ENCODE measurements at regions not wholly inside any gene's neighbourhood (a gene's known extent, or its start where the extent isn't known, plus 50 kb on each side); places are given as distances from the start of the nearest gene placed in this dataset. TPM values are rescaled to one million over a fixed set of nuclear protein-coding genes. Genes with fewer than 3 reads are reported as not detected.

GRCh38 chr4:187934766-187935165 lies 60.8 kb upstream of the ZFP42 start:
- 45% methylated on average over 3 of the region's 3 CpGs for WGBS

GRCh38 chr4:187937557-187937956 lies 58.0 kb upstream of the ZFP42 start:
- no peak overlapping the region for H3K27ac ChIP-seq (ENCODE audit: low read depth)
- 95% methylated on average over 25 of the region's 25 CpGs for WGBS
- H3K36me3 ChIP-seq (ENCODE audit: insufficient read depth) = no peaks in the 10 kb centered on the region
- H3K4me3 ChIP-seq (ENCODE audit: low read depth, low read length) = no peak overlapping the region
- no peak for DNase-seq (ENCODE audit: extremely low spot score)
- no peaks in the 10 kb centered on the region for H3K4me1 ChIP-seq (ENCODE audit: insufficient read depth)

More at GRCh38 chr4:187934766-187935165, 60.8 kb upstream of the ZFP42 start:
- no peaks in the 10 kb centered on the region for H3K4me1 ChIP-seq (ENCODE audit: insufficient read depth)
- DNase-seq (ENCODE audit: extremely low spot score) = no peak
- H3K36me3 ChIP-seq (ENCODE audit: insufficient read depth) = no peaks in the 10 kb centered on the region
- H3K27ac ChIP-seq (ENCODE audit: low read depth) = no peak overlapping the region
- H3K4me3 ChIP-seq (ENCODE audit: low read depth, low read length) = no peak overlapping the region

DNA sequence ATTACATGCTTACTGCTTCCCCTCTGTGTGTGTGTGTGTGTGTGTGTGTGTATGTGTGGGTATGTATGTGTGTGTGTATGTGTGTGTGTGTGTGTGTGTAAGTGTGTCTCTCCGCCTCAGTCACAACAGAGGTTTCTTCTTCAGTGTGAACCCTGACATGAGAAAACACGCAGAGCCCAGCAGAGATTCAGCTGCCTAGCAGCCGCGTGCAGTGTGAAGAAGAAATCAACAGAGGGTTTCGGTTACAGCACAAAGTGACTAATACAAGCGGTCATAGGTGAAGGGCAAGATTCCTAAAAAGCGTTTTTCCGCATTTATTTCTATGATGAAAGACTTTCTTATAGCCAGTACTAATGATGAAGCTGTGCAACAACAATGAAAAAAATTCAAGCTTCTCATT lies 55.3 kb upstream of the ZFP42 start:
- DNase-seq (ENCODE audit: extremely low spot score) = no peak
- Histone ChIP-seq H3K27ac (ENCODE audit: low read depth) (no peak overlapping the region), H3K4me3 (ENCODE audit: low read depth, low read length) (no peak overlapping the region), H3K36me3 (ENCODE audit: insufficient read depth) (no peaks in the 10 kb centered on the region), H3K4me1 (ENCODE audit: insufficient read depth) (no peaks in the 10 kb centered on the region)
- WGBS = 76% methylated on average over 8 of the region's 8 CpGs

- WGBS = 96% methylated on average over 6 of the region's 6 CpGs
- Histone ChIP-seq H3K4me3 (ENCODE audit: low read depth, low read length) (no peak overlapping the region), H3K27ac (ENCODE audit: low read depth) (no peak overlapping the region), H3K4me1 (ENCODE audit: insufficient read depth) (no peaks in the 10 kb centered on the region), H3K36me3 (ENCODE audit: insufficient read depth) (no peaks in the 10 kb centered on the region)
- DNase-seq (ENCODE audit: extremely low spot score) = no peak
These were observed 52.6 kb upstream of the ZFP42 start for GRCh38 chr4:187942968-187943367.

DNA sequence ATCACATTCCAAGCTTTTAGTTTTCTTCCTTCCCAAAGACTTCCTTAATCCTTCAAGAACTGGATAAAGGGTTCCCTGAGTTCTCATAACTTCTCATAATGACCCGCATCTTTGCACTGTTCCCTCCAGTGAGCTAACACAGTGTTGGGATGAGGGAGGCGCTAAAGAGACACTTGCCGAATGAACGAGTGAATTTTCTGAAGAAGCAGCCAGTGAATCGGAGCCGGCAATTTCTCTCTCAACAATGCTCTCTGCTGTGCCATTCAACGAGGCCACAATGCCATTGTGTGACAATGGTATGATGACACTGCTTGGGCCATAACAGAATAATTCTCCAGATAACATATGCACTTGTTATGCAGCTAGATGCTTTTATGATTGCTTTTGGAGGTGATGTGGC lies 51.4 kb upstream of the ZFP42 start:
- Histone ChIP-seq H3K27ac (ENCODE audit: low read depth) (no peak overlapping the region), H3K4me3 (ENCODE audit: low read depth, low read length) (no peak overlapping the region), H3K4me1 (ENCODE audit: insufficient read depth) (no peaks in the 10 kb centered on the region), H3K36me3 (ENCODE audit: insufficient read depth) (no peaks in the 10 kb centered on the region)
- WGBS = 81% methylated on average over 7 of the region's 7 CpGs
- DNase-seq (ENCODE audit: extremely low spot score) = no peak

Small RNAs in the stretch of these regions (small RNA-seq; reads per million reads assigned to genes)
- gene MRPS36P2 = not detected

Data from urinary bladder (tissue), 4 donors.